ENCODE measurements at regions not wholly inside any gene's neighbourhood (a gene's known extent, or its start where the extent isn't known, plus 50 kb on each side); places are given as distances from the start of the nearest gene placed in this dataset.

- intact Hi-C loops (cut with DNase I): no loop called here
- WGBS, 4 donors: 58 to 77% (median 71%) methylated on average over 2 of the region's 2 CpGs
- Histone ChIP-seq H3K4me1 (replicated peaks in 1 of 2) (no peaks in the 10 kb centered on the region), H3K9me3 (replicated peaks in 1 of 3) (no peaks in the 10 kb centered on the region), H3K4me3 (no peak overlapping the region), H3K27me3 (no peaks in the 10 kb centered on the region), H3K27ac (no peak overlapping the region), H3K36me3 (replicated peaks in 1 of 2) (no peaks in the 10 kb centered on the region)
- no peak for DNase-seq
- no peak for TF ChIP-seq POLR2A (IDR thresholded peaks at IDR 0.05)
- TF ChIP-seq, protein P1, sequence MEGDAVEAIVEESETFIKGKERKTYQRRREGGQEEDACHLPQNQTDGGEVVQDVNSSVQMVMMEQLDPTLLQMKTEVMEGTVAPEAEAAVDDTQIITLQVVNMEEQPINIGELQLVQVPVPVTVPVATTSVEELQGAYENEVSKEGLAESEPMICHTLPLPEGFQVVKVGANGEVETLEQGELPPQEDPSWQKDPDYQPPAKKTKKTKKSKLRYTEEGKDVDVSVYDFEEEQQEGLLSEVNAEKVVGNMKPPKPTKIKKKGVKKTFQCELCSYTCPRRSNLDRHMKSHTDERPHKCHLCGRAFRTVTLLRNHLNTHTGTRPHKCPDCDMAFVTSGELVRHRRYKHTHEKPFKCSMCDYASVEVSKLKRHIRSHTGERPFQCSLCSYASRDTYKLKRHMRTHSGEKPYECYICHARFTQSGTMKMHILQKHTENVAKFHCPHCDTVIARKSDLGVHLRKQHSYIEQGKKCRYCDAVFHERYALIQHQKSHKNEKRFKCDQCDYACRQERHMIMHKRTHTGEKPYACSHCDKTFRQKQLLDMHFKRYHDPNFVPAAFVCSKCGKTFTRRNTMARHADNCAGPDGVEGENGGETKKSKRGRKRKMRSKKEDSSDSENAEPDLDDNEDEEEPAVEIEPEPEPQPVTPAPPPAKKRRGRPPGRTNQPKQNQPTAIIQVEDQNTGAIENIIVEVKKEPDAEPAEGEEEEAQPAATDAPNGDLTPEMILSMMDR (IDR thresholded peaks at IDR 0.05): no peak
These were observed 450.7 kb upstream of the ZP4 start for GRCh38 chr1:238341395-238341794.

DNA sequence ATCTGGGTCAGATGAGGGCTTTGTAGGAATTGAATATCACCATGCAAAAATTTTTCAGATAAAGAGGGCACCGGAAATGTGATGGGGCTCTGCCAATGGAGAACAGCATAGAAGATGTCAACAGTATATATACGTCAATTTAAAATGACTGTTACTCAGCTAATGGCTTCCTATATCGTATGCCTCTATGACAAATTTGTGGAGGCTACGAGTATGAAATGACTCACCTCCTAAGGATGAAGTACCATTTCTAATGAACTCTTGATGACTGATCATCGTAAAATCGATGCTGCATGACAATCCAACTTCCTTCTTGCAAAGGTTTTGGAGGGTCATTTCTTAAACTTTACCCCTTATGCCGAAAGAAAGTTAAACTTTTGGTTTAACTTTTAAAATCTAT, 450.3 kb upstream of the ZP4 start:
- Histone ChIP-seq H3K4me3 (no peak overlapping the region), H3K27ac (no peak overlapping the region), H3K36me3 (replicated peaks in 1 of 2) (no peaks in the 10 kb centered on the region), H3K27me3 (no peaks in the 10 kb centered on the region), H3K4me1 (replicated peaks in 1 of 2) (no peaks in the 10 kb centered on the region), H3K9me3 (replicated peaks in 1 of 3) (no peaks in the 10 kb centered on the region)
- intact Hi-C loops (cut with DNase I): no loop called here
- no peak for DNase-seq
- 76 to 87% (median 85%) methylated on average over 7 of the region's 7 CpGs for WGBS, 4 donors
- TF ChIP-seq, protein P1 (IDR thresholded peaks at IDR 0.05): no peak
- no peak for TF ChIP-seq POLR2A (IDR thresholded peaks at IDR 0.05)

DNA sequence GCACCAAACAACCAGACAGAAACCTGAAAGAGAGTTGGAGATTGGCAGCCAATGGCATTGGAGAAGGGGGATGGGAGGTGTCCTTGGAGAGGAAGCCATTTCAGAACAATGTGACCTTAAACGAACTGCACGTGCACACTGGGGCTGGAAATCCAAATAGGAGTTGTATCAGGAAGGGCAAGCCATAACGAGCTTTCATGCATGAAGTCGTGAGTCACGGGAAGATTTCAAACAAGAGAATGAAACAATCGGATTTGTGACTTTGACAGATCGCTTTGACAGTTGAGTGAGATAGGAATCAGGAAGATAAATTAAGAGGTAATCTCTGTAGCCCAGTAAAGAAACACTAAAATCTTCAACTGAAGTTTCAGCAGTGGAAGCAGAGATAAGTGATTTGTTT, 445.8 kb upstream of the ZP4 start:
- 61 to 67% (median 63%) methylated on average over 7 of the region's 7 CpGs for WGBS, 4 donors
- DNase-seq: no peak
- H3K36me3 ChIP-seq (replicated peaks in 1 of 2): no peaks in the 10 kb centered on the region
- H3K27me3 ChIP-seq: no peaks in the 10 kb centered on the region
- TF ChIP-seq, protein P1 (IDR thresholded peaks at IDR 0.05): no peak
- no peak for TF ChIP-seq POLR2A (IDR thresholded peaks at IDR 0.05)
- no peaks in the 10 kb centered on the region for H3K4me1 ChIP-seq (replicated peaks in 1 of 2)
- intact Hi-C loops (cut with DNase I): no loop called here
- H3K4me3 ChIP-seq: no peak overlapping the region
- no peaks in the 10 kb centered on the region for H3K9me3 ChIP-seq (replicated peaks in 1 of 3)
- H3K27ac ChIP-seq: no peak overlapping the region

DNA sequence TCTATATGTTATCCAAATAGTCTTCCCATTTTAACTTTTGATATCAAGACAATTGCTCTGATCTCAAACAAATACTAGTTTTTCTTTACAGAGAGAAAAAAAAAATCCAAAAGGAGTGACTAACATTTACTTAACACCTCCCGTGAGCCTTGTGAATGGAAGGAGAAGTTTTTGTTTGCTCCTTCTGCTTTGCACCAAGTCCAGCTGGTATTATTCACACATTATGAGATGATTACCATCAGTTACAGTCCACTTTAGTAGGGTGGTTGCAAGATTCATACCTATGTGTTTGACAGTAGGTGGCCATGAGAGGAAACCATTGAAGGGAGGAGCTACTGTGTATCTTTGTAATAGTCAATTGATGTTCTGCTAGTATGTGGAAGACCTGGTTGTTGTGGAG, 443.4 kb upstream of the ZP4 start:
- Histone ChIP-seq H3K4me1 (replicated peaks in 1 of 2) (no peaks in the 10 kb centered on the region), H3K27ac (no peak overlapping the region), H3K36me3 (replicated peaks in 1 of 2) (no peaks in the 10 kb centered on the region), H3K27me3 (no peaks in the 10 kb centered on the region), H3K4me3 (no peak overlapping the region), H3K9me3 (replicated peaks in 1 of 3) (no peaks in the 10 kb centered on the region)
- DNase-seq: no peak
- no peak for TF ChIP-seq POLR2A (IDR thresholded peaks at IDR 0.05)
- TF ChIP-seq, protein P1 (IDR thresholded peaks at IDR 0.05): no peak
- intact Hi-C loops (cut with DNase I): no loop called here
- WGBS, 4 donors: 76 to 94% (median 84%) methylated on average over 1 of the region's 1 CpG

All from adrenal gland (tissue), 9 donors.